IMR-90 (cell line): ENCODE measurements at regions not wholly inside any gene's neighbourhood (a gene's known extent, or its start where the extent isn't known, plus 50 kb on each side); places are given as distances from the start of the nearest gene placed in this dataset.

ENCODE experiments used
- ATAC-seq: fragments of 200-7000 bp; cut with Tn5 transposase; 2 replicates; pipeline ENCODE4 v1.9.1; 2020; ENCODE audit warnings: low read depth, mild to moderate bottlenecking, moderate library complexity
- BruUV-seq: library from RNA; stranded (reverse); fragments of 400-500 nt; replicated peaks from 2 replicates; lab custom pipeline; 2021; lab: Mats Ljungman, UMichigan
- CTCF ChIA-PET: fragments of 300-600 bp; formaldehyde crosslinking; extraction: SDS; loops from one replicate; lab custom pipeline; 2021; ENCODE audit warnings: antibody characterized with exemption; lab: Yijun Ruan, JAX
- POLR2A ChIA-PET: fragments of 300-600 bp; sonication (Branson Sonifier 250); formaldehyde crosslinking; loops from one replicate; lab custom pipeline; 2022; ENCODE audit warnings: antibody characterized with exemption; ENCODE audit not compliant: unreplicated experiment; lab: Charles Lee
- DNase-seq: peaks from one replicate; pipeline ENCODE4 v3.0.0; 2013
- H2AFZ ChIP-seq: replicated peaks from 2 replicates; pipeline ENCODE3; 2013; ENCODE audit warnings: low read length, mild to moderate bottlenecking; ENCODE audit not compliant: poor library complexity
- H2AK5ac ChIP-seq: 2 replicates; pipeline ENCODE4 v1.6.1; 2013; ENCODE audit warnings: low read depth, low read length, inconsistent platforms
- H2AK9ac ChIP-seq: replicated peaks from 2 replicates; pipeline ENCODE3; 2013; ENCODE audit warnings: mild to moderate bottlenecking, low read depth, low read length, moderate library complexity; ENCODE audit not compliant: poor library complexity
- H2BK120ac ChIP-seq: 2 replicates; pipeline ENCODE4 v1.6.1; 2013; ENCODE audit warnings: low read depth, low read length, inconsistent platforms
- H2BK15ac ChIP-seq: 3 replicates; pipeline ENCODE4 v1.6.1; 2013; ENCODE audit warnings: low read depth, low read length, inconsistent platforms
- H2BK20ac ChIP-seq: 2 replicates; pipeline ENCODE4 v1.6.1; 2013; ENCODE audit warnings: low read depth, mild to moderate bottlenecking, inconsistent platforms, low read length, moderate library complexity
- H2BK5ac ChIP-seq: 2 replicates; pipeline ENCODE4 v1.6.1; 2013; ENCODE audit warnings: mild to moderate bottlenecking, low read depth, low read length, inconsistent platforms; ENCODE audit not compliant: poor library complexity, severe bottlenecking
- H3K14ac ChIP-seq: replicated peaks from 2 replicates; pipeline ENCODE4 v1.6.1; 2013; ENCODE audit warnings: low read depth, low read length, inconsistent platforms
- H3K18ac ChIP-seq: 2 replicates; pipeline ENCODE4 v1.6.1; 2013; ENCODE audit warnings: low read depth, low read length, control low read depth
- H3K23ac ChIP-seq: 2 replicates; pipeline ENCODE4 v1.6.1; 2013; ENCODE audit warnings: low read depth, low read length, inconsistent platforms
- H3K27ac ChIP-seq: 2 replicates; pipeline ENCODE4 v1.5.1; 2013; ENCODE audit warnings: mild to moderate bottlenecking, control low read depth, low read length; ENCODE audit not compliant: insufficient read depth
- H3K27me3 ChIP-seq: 2 replicates; pipeline ENCODE4 v1.6.1; 2013; ENCODE audit warnings: low read length; ENCODE audit not compliant: control insufficient read depth, insufficient read depth
- H3K36me3 ChIP-seq: 2 replicates; pipeline ENCODE4 v1.6.1; 2013; ENCODE audit warnings: low read length, mixed read lengths; ENCODE audit not compliant: control insufficient read depth, insufficient read depth
- H3K4ac ChIP-seq: 2 replicates; pipeline ENCODE4 v1.6.1; 2013; ENCODE audit warnings: low read depth, low read length, inconsistent platforms
- H3K4me1 ChIP-seq: 2 replicates; pipeline ENCODE4 v1.6.1; 2013; ENCODE audit warnings: low read length, mixed read lengths; ENCODE audit not compliant: control insufficient read depth, insufficient read depth
- H3K4me2 ChIP-seq: 2 replicates; pipeline ENCODE4 v1.6.1; 2013; ENCODE audit warnings: low read depth, mild to moderate bottlenecking, control low read depth, low read length, moderate library complexity
- H3K4me3 ChIP-seq: 2 replicates; pipeline ENCODE4 v1.5.1; 2013; ENCODE audit warnings: low read depth, mild to moderate bottlenecking, control low read depth, low read length, moderate library complexity; ENCODE audit not compliant: insufficient read depth
- H3K56ac ChIP-seq: 2 replicates; pipeline ENCODE4 v1.6.1; 2013; ENCODE audit warnings: low read length, inconsistent platforms; ENCODE audit not compliant: insufficient read depth; ENCODE audit errors: extremely low read depth
- H3K79me1 ChIP-seq, 2 experiments: 2 replicates each; pipeline ENCODE4 v1.6.1; 2013; ENCODE audit warnings: low read length in 2 of 2, inconsistent platforms in 1 of 2, low read depth in 1 of 2
- H3K9ac ChIP-seq: 2 replicates; pipeline ENCODE4 v1.6.1; 2013; ENCODE audit warnings: low read depth, low read length, control low read depth
- H3K9me1 ChIP-seq: 2 replicates; pipeline ENCODE4 v1.6.1; 2013; ENCODE audit warnings: low read length, inconsistent platforms; ENCODE audit not compliant: insufficient read depth
- H3K9me3 ChIP-seq: 2 replicates; pipeline ENCODE4 v1.6.1; 2013; ENCODE audit warnings: low read length; ENCODE audit not compliant: control insufficient read depth, insufficient read depth
- H4K20me1 ChIP-seq: 2 replicates; pipeline ENCODE4 v1.6.1; 2013; ENCODE audit warnings: low read length, inconsistent platforms; ENCODE audit not compliant: insufficient read depth
- H4K5ac ChIP-seq: 2 replicates; pipeline ENCODE4 v1.6.1; 2013; ENCODE audit warnings: mild to moderate bottlenecking, low read depth, low read length, control low read depth
- H4K8ac ChIP-seq, 2 experiments: 2 replicates each; pipeline ENCODE4 v1.6.1; 2013; ENCODE audit warnings: low read depth in 2 of 2, low read length in 2 of 2, control low read depth in 1 of 2, inconsistent platforms in 1 of 2
- H4K91ac ChIP-seq: 2 replicates; pipeline ENCODE4 v1.6.1; 2013; ENCODE audit warnings: low read depth, low read length, inconsistent platforms; ENCODE audit not compliant: insufficient read depth
- BHLHE40 ChIP-seq: fragments of 150-350 bp; IDR thresholded peaks from 2 replicates; pipeline ENCODE4 v1.6.1; 2016; ENCODE audit warnings: mild to moderate bottlenecking, low read depth, low read length
- CEBPB ChIP-seq: IDR thresholded peaks from 2 replicates; pipeline ENCODE4 v1.6.1; 2012; ENCODE audit warnings: low read depth, low read length, improper control_type of control experiment
- CHD1 ChIP-seq: IDR thresholded peaks from 2 replicates; pipeline ENCODE4 v1.6.1; 2012; ENCODE audit warnings: low read depth, low read length, improper control_type of control experiment
- CTCF ChIP-seq: conservative IDR thresholded peaks from 2 replicates; pipeline ENCODE4 v1.5.1; 2012; ENCODE audit warnings: mild to moderate bottlenecking, low read depth, low read length, improper control_type of control experiment
- ELK1 ChIP-seq: fragments of 150-350 bp; IDR thresholded peaks from 2 replicates; pipeline ENCODE4 v1.6.1; 2016; ENCODE audit warnings: low read depth, mild to moderate bottlenecking, low read length, moderate library complexity, borderline replicate concordance
- FOS ChIP-seq: fragments of 150-350 bp; IDR thresholded peaks from 2 replicates; pipeline ENCODE4 v1.6.1; 2016; ENCODE audit warnings: low read depth, low read length
- MAFK ChIP-seq: IDR thresholded peaks from 2 replicates; pipeline ENCODE4 v1.6.1; 2012; ENCODE audit warnings: low read depth, low read length, improper control_type of control experiment
- MAZ ChIP-seq: IDR thresholded peaks from 2 replicates; pipeline ENCODE4 v1.6.1; 2012; ENCODE audit warnings: low read depth, mild to moderate bottlenecking, low read length, improper control_type of control experiment, moderate library complexity, borderline replicate concordance
- MXI1 ChIP-seq: IDR thresholded peaks from 2 replicates; pipeline ENCODE4 v1.6.1; 2012; ENCODE audit warnings: low read depth, mild to moderate bottlenecking, low read length, moderate library complexity, borderline replicate concordance
- NFE2L2 ChIP-seq: fragments of 150-350 bp; IDR thresholded peaks from 2 replicates; pipeline ENCODE4 v1.6.1; 2016; ENCODE audit warnings: low read depth, mild to moderate bottlenecking, low read length
- POLR2A ChIP-seq: IDR thresholded peaks from 2 replicates; pipeline ENCODE4 v1.6.1; 2012; ENCODE audit warnings: mild to moderate bottlenecking, low read depth, low read length
- RAD21 ChIP-seq: IDR thresholded peaks from 2 replicates; pipeline ENCODE4 v1.6.1; 2012; ENCODE audit warnings: low read length, improper control_type of control experiment
- RCOR1 ChIP-seq: IDR thresholded peaks from 2 replicates; pipeline ENCODE4 v1.6.1; 2012; ENCODE audit warnings: mild to moderate bottlenecking, low read length, improper control_type of control experiment; ENCODE audit not compliant: insufficient replicate concordance
- RFX5 ChIP-seq: IDR thresholded peaks from 2 replicates; pipeline ENCODE4 v1.8.0; 2012; ENCODE audit warnings: low read depth, mild to moderate bottlenecking, low read length, moderate library complexity
- SMC3 ChIP-seq: fragments of 150-350 bp; IDR thresholded peaks from 2 replicates; pipeline ENCODE4 v1.6.1; 2016; ENCODE audit warnings: low read depth, mild to moderate bottlenecking, antibody characterized with exemption, low read length, moderate library complexity
- USF2 ChIP-seq: fragments of 150-350 bp; IDR thresholded peaks from 2 replicates; pipeline ENCODE4 v1.6.1; 2017; ENCODE audit warnings: mild to moderate bottlenecking, antibody characterized with exemption, low read length, low read depth
- WGBS, 2 experiments: methylation state at CpG; one replicate each; pipeline versions ENCODE4 v1.1.5 to v1.1.7; 2013; ENCODE audit warnings: missing lambda C conversion rate in 2 of 2; ENCODE audit not compliant: insufficient read length in 1 of 2; ENCODE audit errors: extremely low coverage in 2 of 2; 5-methylcytosine and 5-hydroxymethylcytosine counted together
- dilution Hi-C: fragments of 300-500 bp; cut with HindIII; formaldehyde crosslinking; loops from one replicate; pipeline ENCODE4 v1.14.3; 2018; ENCODE audit warnings: low sequenced_read_pairs; ENCODE audit not compliant: unreplicated experiment
- in situ Hi-C: fragments of 300-500 bp; cut with MboI; formaldehyde crosslinking; loops from 3 replicates; pipeline ENCODE4 v1.14.3; 2019; ENCODE audit warnings: low sequenced_read_pairs, inconsistent platforms, mixed read lengths
- intact Hi-C: fragments of 100-400 bp; cut with micrococcal nuclease; formaldehyde crosslinking; loops from 2 replicates; pipeline ENCODE4 v1.10.0; 2022

GRCh38 chr7:91455411-91455810 is 191.2 kb downstream of the FZD1 start:
- dilution Hi-C loops = no loop called here
- no peak overlapping the region for H3K14ac ChIP-seq
- H3K79me1 ChIP-seq = no peaks in the 10 kb centered on the region
- no peak overlapping the region for H3K27ac ChIP-seq
- H3K4me2 ChIP-seq = no peak overlapping the region
- no peak overlapping the region for H3K9ac ChIP-seq
- no peak overlapping the region for H4K5ac ChIP-seq
- DNase-seq = no peak
- H2AK5ac ChIP-seq = no peak overlapping the region
- no peak overlapping the region for H4K91ac ChIP-seq
- no peak overlapping the region for H3K4me3 ChIP-seq
- no peak overlapping the region for H2BK120ac ChIP-seq
- no peaks in the 10 kb centered on the region for H3K36me3 ChIP-seq
- no peak for ATAC-seq
- TF ChIP-seq MAFK (no peak), MAZ (no peak), BHLHE40 (no peak), MXI1 (no peak), RFX5 (no peak), ELK1 (no peak), FOS (no peak), SMC3 (no peak), CTCF (no peak), RAD21 (no peak), RCOR1 (no peak), CHD1 (no peak), CEBPB (no peak), USF2 (no peak), NFE2L2 (no peak), POLR2A (no peak)
- H2BK20ac ChIP-seq = no peak overlapping the region
- H3K4me1 ChIP-seq = no peaks in the 10 kb centered on the region
- H2AK9ac ChIP-seq = no peak overlapping the region
- no peaks in the 10 kb centered on the region for H3K9me1 ChIP-seq
- no TSS peak for BruUV-seq
- in situ Hi-C loops = no loop called here
- CTCF ChIA-PET = no interaction called here
- no peak overlapping the region for H2BK5ac ChIP-seq
- WGBS, 2 experiments = 70% methylated on average over 6 of the region's 10 CpGs; no CpG with 5 or more reads in 1 of the 2 experiments
- H3K23ac ChIP-seq = no peak overlapping the region
- no peak overlapping the region for H3K56ac ChIP-seq
- H4K8ac ChIP-seq = no peak overlapping the region
- no peaks in the 10 kb centered on the region for H4K20me1 ChIP-seq
- no peaks in the 10 kb centered on the region for H3K9me3 ChIP-seq
- intact Hi-C loops = no loop called here
- POLR2A ChIA-PET = no interaction called here
- no peak overlapping the region for H2BK15ac ChIP-seq
- H2AFZ ChIP-seq = no peak overlapping the region
- H3K4ac ChIP-seq = no peak overlapping the region
- no peak overlapping the region for H3K18ac ChIP-seq
- no peaks in the 10 kb centered on the region for H3K27me3 ChIP-seq
